ENCODE measurements at regions not wholly inside any gene's neighbourhood (a gene's known extent, or its start where the extent isn't known, plus 50 kb on each side); places are given as distances from the start of the nearest gene placed in this dataset.

DNA sequence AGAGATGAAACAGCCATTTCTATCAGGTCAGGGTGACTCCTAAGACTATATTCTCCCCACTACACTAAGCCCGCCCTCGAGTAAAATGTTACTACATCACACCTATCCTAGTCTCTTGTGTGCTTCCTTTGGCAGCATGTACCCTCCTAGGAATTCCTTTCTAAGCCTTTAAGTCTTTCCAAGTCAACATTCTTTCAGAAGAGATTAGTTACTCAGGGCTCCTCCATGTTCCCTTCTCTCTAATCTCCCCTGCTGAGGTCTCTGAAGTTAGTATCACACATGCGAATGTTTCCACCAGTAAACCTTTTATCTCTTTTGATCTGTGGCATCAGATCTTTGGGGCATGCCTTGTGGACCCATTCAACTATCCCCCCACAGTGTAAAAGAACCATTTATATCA, 873.7 kb upstream of the FAT3 start:
- TF ChIP-seq, protein P1, sequence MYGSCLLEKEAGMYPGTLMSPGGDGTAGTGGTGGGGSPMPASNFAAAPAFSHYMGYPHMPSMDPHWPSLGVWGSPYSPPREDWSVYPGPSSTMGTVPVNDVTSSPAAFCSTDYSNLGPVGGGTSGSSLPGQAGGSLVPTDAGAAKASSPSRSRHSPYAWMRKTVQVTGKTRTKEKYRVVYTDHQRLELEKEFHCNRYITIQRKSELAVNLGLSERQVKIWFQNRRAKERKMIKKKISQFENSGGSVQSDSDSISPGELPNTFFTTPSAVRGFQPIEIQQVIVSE (CRISPR knock-in tag; IDR thresholded peaks at IDR 0.05; ENCODE audit: borderline replicate concordance) = no peak
- TF ChIP-seq, protein P2, sequence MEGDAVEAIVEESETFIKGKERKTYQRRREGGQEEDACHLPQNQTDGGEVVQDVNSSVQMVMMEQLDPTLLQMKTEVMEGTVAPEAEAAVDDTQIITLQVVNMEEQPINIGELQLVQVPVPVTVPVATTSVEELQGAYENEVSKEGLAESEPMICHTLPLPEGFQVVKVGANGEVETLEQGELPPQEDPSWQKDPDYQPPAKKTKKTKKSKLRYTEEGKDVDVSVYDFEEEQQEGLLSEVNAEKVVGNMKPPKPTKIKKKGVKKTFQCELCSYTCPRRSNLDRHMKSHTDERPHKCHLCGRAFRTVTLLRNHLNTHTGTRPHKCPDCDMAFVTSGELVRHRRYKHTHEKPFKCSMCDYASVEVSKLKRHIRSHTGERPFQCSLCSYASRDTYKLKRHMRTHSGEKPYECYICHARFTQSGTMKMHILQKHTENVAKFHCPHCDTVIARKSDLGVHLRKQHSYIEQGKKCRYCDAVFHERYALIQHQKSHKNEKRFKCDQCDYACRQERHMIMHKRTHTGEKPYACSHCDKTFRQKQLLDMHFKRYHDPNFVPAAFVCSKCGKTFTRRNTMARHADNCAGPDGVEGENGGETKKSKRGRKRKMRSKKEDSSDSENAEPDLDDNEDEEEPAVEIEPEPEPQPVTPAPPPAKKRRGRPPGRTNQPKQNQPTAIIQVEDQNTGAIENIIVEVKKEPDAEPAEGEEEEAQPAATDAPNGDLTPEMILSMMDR (IDR thresholded peaks at IDR 0.05) = no peak
- TF ChIP-seq, protein P3, sequence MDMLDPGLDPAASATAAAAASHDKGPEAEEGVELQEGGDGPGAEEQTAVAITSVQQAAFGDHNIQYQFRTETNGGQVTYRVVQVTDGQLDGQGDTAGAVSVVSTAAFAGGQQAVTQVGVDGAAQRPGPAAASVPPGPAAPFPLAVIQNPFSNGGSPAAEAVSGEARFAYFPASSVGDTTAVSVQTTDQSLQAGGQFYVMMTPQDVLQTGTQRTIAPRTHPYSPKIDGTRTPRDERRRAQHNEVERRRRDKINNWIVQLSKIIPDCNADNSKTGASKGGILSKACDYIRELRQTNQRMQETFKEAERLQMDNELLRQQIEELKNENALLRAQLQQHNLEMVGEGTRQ (CRISPR knock-in tag; IDR thresholded peaks at IDR 0.05) = no peak
- TF ChIP-seq SMAD3 (CRISPR knock-in tag; IDR thresholded peaks at IDR 0.05; ENCODE audit: borderline replicate concordance) (no peak), FOXK1 (CRISPR knock-in tag; IDR thresholded peaks at IDR 0.05) (no peak), CBFB (CRISPR knock-in tag; IDR thresholded peaks at IDR 0.05; ENCODE audit: low read depth) (no peak)
- TF ChIP-seq, protein P4, sequence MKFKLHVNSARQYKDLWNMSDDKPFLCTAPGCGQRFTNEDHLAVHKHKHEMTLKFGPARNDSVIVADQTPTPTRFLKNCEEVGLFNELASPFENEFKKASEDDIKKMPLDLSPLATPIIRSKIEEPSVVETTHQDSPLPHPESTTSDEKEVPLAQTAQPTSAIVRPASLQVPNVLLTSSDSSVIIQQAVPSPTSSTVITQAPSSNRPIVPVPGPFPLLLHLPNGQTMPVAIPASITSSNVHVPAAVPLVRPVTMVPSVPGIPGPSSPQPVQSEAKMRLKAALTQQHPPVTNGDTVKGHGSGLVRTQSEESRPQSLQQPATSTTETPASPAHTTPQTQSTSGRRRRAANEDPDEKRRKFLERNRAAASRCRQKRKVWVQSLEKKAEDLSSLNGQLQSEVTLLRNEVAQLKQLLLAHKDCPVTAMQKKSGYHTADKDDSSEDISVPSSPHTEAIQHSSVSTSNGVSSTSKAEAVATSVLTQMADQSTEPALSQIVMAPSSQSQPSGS (CRISPR knock-in tag; IDR thresholded peaks at IDR 0.05; ENCODE audit: borderline replicate concordance, low read depth) = no peak
- TF ChIP-seq, protein P5, sequence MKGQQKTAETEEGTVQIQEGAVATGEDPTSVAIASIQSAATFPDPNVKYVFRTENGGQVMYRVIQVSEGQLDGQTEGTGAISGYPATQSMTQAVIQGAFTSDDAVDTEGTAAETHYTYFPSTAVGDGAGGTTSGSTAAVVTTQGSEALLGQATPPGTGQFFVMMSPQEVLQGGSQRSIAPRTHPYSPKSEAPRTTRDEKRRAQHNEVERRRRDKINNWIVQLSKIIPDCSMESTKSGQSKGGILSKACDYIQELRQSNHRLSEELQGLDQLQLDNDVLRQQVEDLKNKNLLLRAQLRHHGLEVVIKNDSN (CRISPR knock-in tag; IDR thresholded peaks at IDR 0.05) = no peak
